ENCODE measurements at regions not wholly inside any gene's neighbourhood (a gene's known extent, or its start where the extent isn't known, plus 50 kb on each side); places are given as distances from the start of the nearest gene placed in this dataset.

DNA sequence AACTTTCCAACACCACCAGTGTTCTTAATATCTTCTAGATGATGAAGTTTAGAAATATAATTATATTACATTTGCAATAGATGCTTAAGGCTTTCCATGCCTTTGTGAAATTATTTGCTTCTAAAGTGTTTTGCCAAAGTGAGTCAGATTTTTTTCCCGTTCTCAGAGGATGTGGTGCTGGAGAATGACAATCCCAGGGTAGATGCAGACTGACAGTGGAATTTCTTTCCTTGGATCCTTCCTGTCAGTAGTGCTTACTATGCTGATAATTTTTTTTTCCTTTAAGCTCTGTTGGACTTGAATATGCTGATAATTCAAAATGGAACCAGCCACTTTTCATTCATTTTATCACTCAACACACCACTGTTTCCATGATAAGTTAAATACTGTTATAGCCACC lies 59.9 kb upstream of the SOX4 start:
- H3K4me1 ChIP-seq: no peaks in the 10 kb centered on the region
- ATAC-seq (ENCODE audit: low FRiP score in 2 of 2) (no peak), DNase-seq (no peak)
- H3K27ac ChIP-seq: no peak overlapping the region
- TF ChIP-seq, protein P1, sequence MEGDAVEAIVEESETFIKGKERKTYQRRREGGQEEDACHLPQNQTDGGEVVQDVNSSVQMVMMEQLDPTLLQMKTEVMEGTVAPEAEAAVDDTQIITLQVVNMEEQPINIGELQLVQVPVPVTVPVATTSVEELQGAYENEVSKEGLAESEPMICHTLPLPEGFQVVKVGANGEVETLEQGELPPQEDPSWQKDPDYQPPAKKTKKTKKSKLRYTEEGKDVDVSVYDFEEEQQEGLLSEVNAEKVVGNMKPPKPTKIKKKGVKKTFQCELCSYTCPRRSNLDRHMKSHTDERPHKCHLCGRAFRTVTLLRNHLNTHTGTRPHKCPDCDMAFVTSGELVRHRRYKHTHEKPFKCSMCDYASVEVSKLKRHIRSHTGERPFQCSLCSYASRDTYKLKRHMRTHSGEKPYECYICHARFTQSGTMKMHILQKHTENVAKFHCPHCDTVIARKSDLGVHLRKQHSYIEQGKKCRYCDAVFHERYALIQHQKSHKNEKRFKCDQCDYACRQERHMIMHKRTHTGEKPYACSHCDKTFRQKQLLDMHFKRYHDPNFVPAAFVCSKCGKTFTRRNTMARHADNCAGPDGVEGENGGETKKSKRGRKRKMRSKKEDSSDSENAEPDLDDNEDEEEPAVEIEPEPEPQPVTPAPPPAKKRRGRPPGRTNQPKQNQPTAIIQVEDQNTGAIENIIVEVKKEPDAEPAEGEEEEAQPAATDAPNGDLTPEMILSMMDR (IDR thresholded peaks at IDR 0.05): no peak
- TF ChIP-seq EP300 (IDR thresholded peaks at IDR 0.05) (no peak), POLR2AphosphoS5 (IDR thresholded peaks at IDR 0.05) (no peak), POLR2A (IDR thresholded peaks at IDR 0.05) (no peak)
- no peak overlapping the region for H3K4me3 ChIP-seq
- H3K27me3 ChIP-seq: no peaks in the 10 kb centered on the region
- H3K36me3 ChIP-seq: no peaks in the 10 kb centered on the region
- no peaks in the 10 kb centered on the region for H3K9me3 ChIP-seq
- WGBS, 2 donors: 54 to 56% methylated on average over 1 of the region's 1 CpG

DNA sequence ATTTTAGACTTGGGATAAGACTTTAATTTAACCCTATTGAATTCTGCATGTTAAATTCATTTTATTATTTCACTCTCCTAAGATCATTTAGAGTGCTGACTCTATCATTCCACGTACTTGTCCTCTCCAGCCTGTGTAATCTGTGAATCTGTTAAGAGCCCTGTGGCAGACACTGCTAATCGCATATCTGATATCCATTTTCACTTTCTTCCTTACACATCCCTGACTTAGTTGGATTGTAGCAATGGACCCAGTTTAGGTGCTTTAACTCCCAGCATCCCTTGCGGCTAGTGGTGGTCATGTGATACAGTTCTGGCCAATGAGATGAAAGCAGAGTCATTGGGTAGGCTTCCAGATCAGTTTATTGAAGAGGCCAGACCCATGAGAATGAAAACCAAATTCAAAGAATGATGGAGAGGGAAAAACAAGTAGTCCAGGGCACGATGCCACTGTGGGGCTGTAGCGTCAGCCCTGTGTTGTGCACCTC lies 57.2 kb upstream of the SOX4 start:
- H3K27ac ChIP-seq: no peak overlapping the region
- DNase-seq: no peak
- TF ChIP-seq POLR2A (IDR thresholded peaks at IDR 0.05) (no peak), EP300 (IDR thresholded peaks at IDR 0.05) (no peak), POLR2AphosphoS5 (IDR thresholded peaks at IDR 0.05) (no peak)
- TF ChIP-seq, protein P1 (IDR thresholded peaks at IDR 0.05): no peak
- WGBS, 2 donors: 92 to 94% methylated on average over 5 of the region's 5 CpGs
- H3K36me3 ChIP-seq: no peaks in the 10 kb centered on the region
- H3K9me3 ChIP-seq: no peaks in the 10 kb centered on the region
- H3K27me3 ChIP-seq: no peaks in the 10 kb centered on the region
- no peak overlapping the region for H3K4me3 ChIP-seq
- no peak for ATAC-seq (ENCODE audit: low FRiP score in 2 of 2)
- no peaks in the 10 kb centered on the region for H3K4me1 ChIP-seq

DNA sequence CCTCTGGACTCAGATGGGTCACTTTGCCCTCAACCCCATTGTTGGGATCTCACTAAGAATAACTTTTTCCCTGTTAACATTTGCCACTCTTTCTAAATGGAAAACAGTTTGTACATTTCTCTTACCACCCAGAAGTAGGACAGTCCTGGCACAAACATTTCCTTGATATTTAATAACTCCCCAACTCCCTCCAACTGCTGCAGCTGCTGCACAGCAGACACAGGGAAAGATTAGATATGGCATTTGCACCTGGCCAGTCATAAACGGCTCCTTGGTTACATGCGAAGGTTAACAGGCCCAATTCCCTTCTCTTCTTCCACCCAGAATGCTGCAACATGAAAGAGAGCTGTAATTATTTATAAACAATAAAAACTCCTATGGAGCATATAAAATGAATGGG lies 55.9 kb upstream of the SOX4 start:
- H3K9me3 ChIP-seq: no peaks in the 10 kb centered on the region
- no peaks in the 10 kb centered on the region for H3K27me3 ChIP-seq
- H3K36me3 ChIP-seq: no peaks in the 10 kb centered on the region
- DNase-seq: no peak
- H3K27ac ChIP-seq: no peak overlapping the region
- no peaks in the 10 kb centered on the region for H3K4me1 ChIP-seq
- H3K4me3 ChIP-seq: no peak overlapping the region
- TF ChIP-seq EP300 (IDR thresholded peaks at IDR 0.05) (no peak), POLR2A (IDR thresholded peaks at IDR 0.05) (no peak), POLR2AphosphoS5 (IDR thresholded peaks at IDR 0.05) (no peak)
- TF ChIP-seq, protein P1 (IDR thresholded peaks at IDR 0.05): no peak
- 74 to 89% methylated on average over 2 of the region's 2 CpGs for WGBS, 2 donors
- no peak for ATAC-seq (ENCODE audit: low FRiP score in 2 of 2)

DNA sequence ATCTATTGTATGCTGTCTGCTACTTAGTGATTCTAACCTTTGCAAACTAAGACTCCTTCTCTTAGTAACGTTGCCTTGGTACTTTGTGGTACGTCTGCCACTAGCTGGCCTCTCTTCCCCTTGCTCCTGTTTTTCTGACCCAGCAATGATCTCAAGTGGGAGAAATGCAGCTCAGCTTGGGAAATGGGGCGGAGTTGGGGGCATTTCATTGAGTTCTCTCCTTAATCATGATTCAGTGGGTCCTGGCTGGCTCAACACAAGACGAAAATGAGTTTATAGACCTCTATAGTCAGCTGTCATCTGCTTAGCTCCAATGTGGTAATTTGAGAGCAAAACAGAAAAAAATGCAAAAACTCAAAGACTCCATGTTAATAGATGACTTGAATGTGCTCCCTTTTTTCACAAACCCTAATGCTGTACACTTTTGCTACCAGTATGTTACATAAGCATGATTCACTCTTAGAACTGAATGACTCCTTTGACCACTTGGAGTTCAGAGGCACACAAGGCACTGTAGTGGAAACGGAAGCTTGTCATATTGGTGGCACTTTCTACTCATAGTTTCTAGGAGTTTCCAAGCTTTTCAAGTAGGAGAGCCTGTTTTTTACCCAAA lies 55.3 kb upstream of the SOX4 start:
- 81 to 85% methylated on average over 5 of the region's 5 CpGs for WGBS, 2 donors
- TF ChIP-seq POLR2AphosphoS5 (IDR thresholded peaks at IDR 0.05) (no peak), POLR2A (IDR thresholded peaks at IDR 0.05) (no peak), EP300 (IDR thresholded peaks at IDR 0.05) (no peak)
- TF ChIP-seq, protein P1 (IDR thresholded peaks at IDR 0.05): no peak
- DNase-seq (no peak), ATAC-seq (ENCODE audit: low FRiP score in 2 of 2) (no peak)
- Histone ChIP-seq H3K4me1 (no peaks in the 10 kb centered on the region), H3K4me3 (no peak overlapping the region), H3K9me3 (no peaks in the 10 kb centered on the region), H3K36me3 (no peaks in the 10 kb centered on the region), H3K27me3 (no peaks in the 10 kb centered on the region), H3K27ac (no peak overlapping the region)

DNA sequence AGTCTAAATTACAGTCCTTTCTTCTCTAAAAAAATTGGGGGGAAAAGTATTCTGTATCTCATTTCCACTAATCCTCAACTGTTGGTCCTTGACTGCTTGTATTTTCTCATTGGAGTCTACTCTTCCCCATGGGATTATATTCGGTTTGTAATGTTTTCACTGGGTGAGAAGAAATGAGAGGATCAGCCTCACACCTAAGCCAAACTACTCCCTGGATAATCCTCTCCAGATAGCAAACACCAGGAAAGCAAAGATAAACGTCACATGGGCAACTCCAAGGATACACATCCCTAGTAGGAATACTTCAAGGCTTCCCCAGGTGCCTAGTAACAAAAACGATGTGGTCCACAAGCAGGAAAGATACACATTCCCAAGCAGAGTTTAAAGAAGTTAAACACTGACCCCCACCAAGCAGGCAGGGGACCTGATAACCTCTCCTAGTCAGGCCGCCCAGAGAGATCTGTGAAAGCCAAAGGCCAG lies 53.9 kb upstream of the SOX4 start:
- no peak for ATAC-seq (ENCODE audit: low FRiP score in 2 of 2)
- WGBS, 2 donors: 65 to 80% methylated on average over 4 of the region's 4 CpGs
- Histone ChIP-seq H3K4me3 (no peak overlapping the region), H3K36me3 (no peaks in the 10 kb centered on the region), H3K9me3 (no peaks in the 10 kb centered on the region), H3K27me3 (no peaks in the 10 kb centered on the region), H3K4me1 (no peaks in the 10 kb centered on the region), H3K27ac (no peak overlapping the region)
- no peak for TF ChIP-seq EP300 (IDR thresholded peaks at IDR 0.05)
- no peak for TF ChIP-seq POLR2A (IDR thresholded peaks at IDR 0.05)
- TF ChIP-seq, protein P1 (IDR thresholded peaks at IDR 0.05): no peak
- no peak for TF ChIP-seq POLR2AphosphoS5 (IDR thresholded peaks at IDR 0.05)
- no peak for DNase-seq
